GM21381 (cell line): ENCODE measurements at regions not wholly inside any gene's neighbourhood (a gene's known extent, or its start where the extent isn't known, plus 50 kb on each side); places are given as distances from the start of the nearest gene placed in this dataset.
"Not testable (repeated sequence)": the region's sequence is repeated elsewhere in the genome, so short reads cannot be mapped to it uniquely, and the experiment has no call there.

Source experiments
- ATAC-seq: cut with Tn5 transposase; IDR thresholded peaks from one replicate; pipeline ENCODE4 v1.9.1; 2021; ENCODE audit warnings: mild to moderate bottlenecking, moderate library complexity; ENCODE audit not compliant: unreplicated experiment

GRCh38 chr12:91511795-91512420 lies 329.3 kb upstream of the DCN start:
- ATAC-seq: no peak

GRCh38 chr12:91507754-91508153 lies 325.1 kb upstream of the DCN start:
- no peak for ATAC-seq

GRCh38 chr12:91506452-91506851 lies 323.8 kb upstream of the DCN start:
- no peak for ATAC-seq

- ATAC-seq: no peak
Observed at GRCh38 chr12:91505006-91505405, 322.4 kb upstream of the DCN start.

GRCh38 chr12:91502208-91502607 lies 319.6 kb upstream of the DCN start:
- no peak for ATAC-seq

- ATAC-seq: no peak
Observed at GRCh38 chr12:91496337-91496736, 313.7 kb upstream of the DCN start.

- no peak for ATAC-seq
Observed at GRCh38 chr12:91493308-91493707, 310.7 kb upstream of the DCN start.

GRCh38 chr12:91492648-91493047 lies 310.0 kb upstream of the DCN start:
- no peak for ATAC-seq

- ATAC-seq: no peak
Observed at GRCh38 chr12:91490667-91491311, 308.2 kb upstream of the DCN start.

- no peak for ATAC-seq
Observed at GRCh38 chr12:91483471-91483985, 300.9 kb upstream of the DCN start.

- no peak for ATAC-seq
Observed at GRCh38 chr12:91482231-91482630, 299.6 kb upstream of the DCN start.

- ATAC-seq: no peak
Observed at GRCh38 chr12:91478500-91478899, 295.9 kb upstream of the DCN start.

- no peak for ATAC-seq
Observed at GRCh38 chr12:91467686-91468085, 285.1 kb upstream of the DCN start.

- ATAC-seq: no peak
Observed at GRCh38 chr12:91461061-91461460, 278.4 kb upstream of the DCN start.

GRCh38 chr12:91460469-91460868 lies 277.9 kb upstream of the DCN start:
- ATAC-seq: no peak

GRCh38 chr12:91455321-91455720 lies 272.7 kb upstream of the DCN start:
- no peak for ATAC-seq

GRCh38 chr12:91454179-91454578 lies 271.6 kb upstream of the DCN start:
- ATAC-seq: no peak

- not testable (repeated sequence) for ATAC-seq
Observed at GRCh38 chr12:91452464-91452863, 269.8 kb upstream of the DCN start.

GRCh38 chr12:91441993-91442952 lies 259.7 kb upstream of the DCN start:
- no peak for ATAC-seq

- ATAC-seq: no peak
Observed at GRCh38 chr12:91441246-91441645, 258.6 kb upstream of the DCN start.

GRCh38 chr12:91434081-91434480 lies 251.5 kb upstream of the DCN start:
- no peak for ATAC-seq

GRCh38 chr12:91432755-91433154 lies 250.1 kb upstream of the DCN start:
- ATAC-seq: no peak
